GM18508 (cell line): ENCODE measurements at regions not wholly inside any gene's neighbourhood (a gene's known extent, or its start where the extent isn't known, plus 50 kb on each side); places are given as distances from the start of the nearest gene placed in this dataset.
"Not testable (repeated sequence)": the region's sequence is repeated elsewhere in the genome, so short reads cannot be mapped to it uniquely, and the experiment has no call there.

ENCODE experiments used
- ATAC-seq: cut with Tn5 transposase; IDR thresholded peaks from one replicate; pipeline ENCODE4 v1.9.1; 2021; ENCODE audit warnings: moderate number of reproducible peaks; ENCODE audit not compliant: insufficient read depth, unreplicated experiment

GRCh38 chr6:88459189-88459588 is 293.0 kb upstream of the CNR1 start:
- no peak for ATAC-seq

DNA sequence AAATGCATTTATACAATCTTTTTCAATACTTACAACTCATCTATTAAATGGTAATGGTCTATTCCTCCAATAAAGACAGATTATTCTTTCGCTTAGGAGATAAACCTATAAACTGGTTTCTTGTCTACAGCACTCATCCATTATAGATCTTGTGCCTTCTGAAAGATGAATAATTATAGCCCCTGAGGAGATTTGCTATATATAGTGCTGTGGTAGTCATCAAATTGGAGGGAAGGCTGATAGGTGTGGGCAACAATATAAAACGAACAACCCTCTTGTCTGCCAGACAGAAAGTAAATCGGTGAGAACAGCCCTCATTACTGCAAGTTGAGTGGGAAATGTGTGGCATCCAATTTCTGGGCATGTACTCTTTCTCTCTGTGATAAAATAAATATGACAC is 292.5 kb upstream of the CNR1 start:
- no peak for ATAC-seq

DNA sequence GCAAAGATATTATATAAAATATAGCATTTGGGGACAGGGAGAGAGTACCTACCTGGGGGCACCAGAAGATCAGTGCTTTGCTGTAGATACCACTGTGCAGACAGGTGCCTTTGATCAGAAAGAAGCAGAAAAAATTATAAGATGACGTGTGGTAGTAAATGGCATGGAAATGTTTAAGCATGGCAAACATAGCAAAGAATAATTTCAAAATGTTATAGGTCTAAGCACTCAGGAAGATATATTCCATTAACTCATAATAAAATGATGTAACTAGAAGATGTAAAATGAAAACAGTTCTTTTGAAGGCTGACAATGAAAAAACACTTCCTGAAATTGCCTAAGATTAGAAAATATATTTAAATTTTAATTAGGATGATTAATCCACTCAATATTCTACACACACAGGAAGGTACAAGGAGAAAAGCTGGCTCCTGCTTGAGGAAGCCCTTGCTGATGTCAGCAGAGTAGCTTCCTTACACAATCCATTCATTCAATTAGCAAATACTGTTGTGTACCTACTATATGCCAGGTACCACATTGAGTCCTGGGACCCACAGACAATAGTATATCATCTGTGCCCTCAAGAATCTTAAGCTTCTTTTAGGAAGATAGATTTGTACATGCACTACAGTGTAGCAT is 290.2 kb upstream of the CNR1 start:
- ATAC-seq: no peak

- no peak for ATAC-seq
Measured at GRCh38 chr6:88455317-88455716, 289.2 kb upstream of the CNR1 start.

GRCh38 chr6:88454658-88455057 is 288.5 kb upstream of the CNR1 start:
- ATAC-seq: no peak

DNA sequence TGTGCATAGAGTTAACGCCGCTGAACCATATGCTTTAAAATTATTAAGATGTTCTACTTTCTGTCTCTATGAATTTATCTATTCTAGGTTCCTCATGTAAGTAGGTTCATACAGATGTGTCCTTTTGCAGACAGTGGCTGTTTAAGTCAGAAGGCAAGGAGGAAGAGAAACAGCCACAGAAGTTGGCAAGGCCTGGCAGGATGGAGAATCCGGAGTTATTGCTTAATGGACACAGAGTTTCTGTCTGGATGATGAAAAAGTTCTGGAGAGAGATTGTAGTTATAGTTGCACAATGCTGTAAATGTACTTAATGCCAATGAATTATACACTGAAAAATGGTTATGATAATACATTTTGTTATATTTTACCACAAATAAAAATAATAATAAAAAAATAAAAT is 283.6 kb upstream of the CNR1 start:
- no peak for ATAC-seq

DNA sequence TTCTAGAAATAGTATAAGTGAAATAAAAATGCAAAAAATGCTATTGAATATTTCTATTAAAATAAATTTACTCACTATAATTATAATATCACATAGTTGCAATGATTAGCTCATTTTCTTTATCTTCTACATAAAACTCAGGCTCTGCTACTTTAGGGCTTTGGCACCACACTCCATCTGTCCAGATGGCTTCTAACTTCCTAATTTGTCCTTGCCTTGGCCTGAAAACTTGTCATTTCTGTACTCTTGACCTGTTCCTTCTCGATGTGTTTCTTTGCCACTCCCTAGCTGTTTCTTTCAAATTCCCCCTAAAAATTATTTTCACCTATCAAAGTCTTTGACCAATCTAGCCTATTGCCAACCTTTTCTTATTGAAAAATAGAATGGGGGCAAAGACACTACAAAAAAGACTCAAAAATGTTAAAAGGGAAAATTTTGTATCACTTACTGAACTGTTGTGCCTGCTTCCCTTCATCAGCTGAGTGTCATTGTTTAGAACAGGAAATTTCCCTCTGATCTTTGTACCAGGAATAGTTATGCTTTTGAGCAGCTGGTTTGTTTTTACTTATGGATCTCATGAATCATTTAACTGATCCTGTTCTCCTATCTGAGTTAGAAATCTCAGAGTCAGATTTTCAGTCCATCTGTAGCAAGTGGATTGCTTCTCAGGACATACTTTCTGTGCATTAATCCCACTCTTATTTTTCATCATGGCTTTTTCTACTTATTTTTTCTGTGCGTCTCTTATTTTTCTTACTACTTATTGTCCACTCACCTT is 279.2 kb upstream of the CNR1 start:
- no peak for ATAC-seq

DNA sequence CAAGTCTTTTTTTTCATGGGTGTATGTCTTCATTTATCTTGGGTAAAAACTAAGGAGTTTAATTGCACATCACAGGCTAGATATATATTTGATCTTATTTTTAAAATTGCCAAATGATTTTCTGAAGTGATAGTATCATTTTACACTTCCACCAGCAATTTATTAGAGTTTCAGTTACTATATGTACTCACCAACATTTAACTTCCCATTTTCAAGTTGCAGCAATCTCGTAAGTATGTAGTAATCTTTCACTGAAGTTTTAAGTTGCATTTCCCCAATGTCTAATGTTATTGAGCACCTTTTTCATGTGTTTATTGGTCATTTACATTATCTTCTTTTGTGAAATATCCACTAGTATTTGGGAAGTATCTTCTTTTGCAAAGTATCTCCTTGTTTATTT is 277.4 kb upstream of the CNR1 start:
- no peak for ATAC-seq

- no peak for ATAC-seq
Measured at GRCh38 chr6:88442737-88443136, 276.6 kb upstream of the CNR1 start.

- no peak for ATAC-seq
Measured at GRCh38 chr6:88441346-88441745, 275.2 kb upstream of the CNR1 start.

DNA sequence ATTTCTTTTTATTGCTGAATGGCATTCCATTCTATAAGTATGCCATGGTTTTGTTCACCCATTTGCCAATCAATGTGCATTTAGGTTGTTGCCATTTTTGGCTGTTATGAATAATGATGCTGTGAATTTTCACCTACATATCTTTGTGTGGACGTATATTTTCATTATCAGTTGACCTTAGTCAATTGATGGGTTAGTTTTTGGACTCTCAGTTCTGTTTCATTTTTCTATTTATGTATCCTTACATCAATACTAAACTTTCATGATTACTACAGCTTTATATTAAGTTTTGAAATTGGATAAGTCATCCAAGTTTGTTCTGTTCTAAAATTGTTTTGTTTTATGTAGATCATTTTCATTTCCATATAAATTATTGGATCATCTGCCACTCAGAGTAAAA is 261.9 kb upstream of the CNR1 start:
- no peak for ATAC-seq

DNA sequence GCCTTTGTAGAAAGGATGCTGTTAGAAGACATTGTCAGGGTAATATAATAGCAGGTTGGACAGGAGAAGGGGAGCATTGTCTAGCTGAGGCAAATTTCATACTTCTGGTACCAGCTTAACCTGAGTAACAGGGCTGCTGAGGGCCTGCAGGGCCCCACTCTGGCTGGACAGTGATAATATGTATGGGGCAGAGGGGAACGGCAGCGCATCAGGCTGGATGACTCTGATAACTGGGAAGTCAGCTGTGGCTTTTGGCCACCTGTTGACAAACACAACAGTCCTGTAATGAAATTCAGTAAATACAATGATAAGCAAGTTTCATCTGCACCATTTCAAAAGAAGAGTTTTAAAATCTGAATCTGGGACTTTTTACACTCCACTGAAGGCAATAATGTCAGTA is 259.9 kb upstream of the CNR1 start:
- ATAC-seq: no peak

- no peak for ATAC-seq
Measured at GRCh38 chr6:88422831-88423230, 256.7 kb upstream of the CNR1 start.

DNA sequence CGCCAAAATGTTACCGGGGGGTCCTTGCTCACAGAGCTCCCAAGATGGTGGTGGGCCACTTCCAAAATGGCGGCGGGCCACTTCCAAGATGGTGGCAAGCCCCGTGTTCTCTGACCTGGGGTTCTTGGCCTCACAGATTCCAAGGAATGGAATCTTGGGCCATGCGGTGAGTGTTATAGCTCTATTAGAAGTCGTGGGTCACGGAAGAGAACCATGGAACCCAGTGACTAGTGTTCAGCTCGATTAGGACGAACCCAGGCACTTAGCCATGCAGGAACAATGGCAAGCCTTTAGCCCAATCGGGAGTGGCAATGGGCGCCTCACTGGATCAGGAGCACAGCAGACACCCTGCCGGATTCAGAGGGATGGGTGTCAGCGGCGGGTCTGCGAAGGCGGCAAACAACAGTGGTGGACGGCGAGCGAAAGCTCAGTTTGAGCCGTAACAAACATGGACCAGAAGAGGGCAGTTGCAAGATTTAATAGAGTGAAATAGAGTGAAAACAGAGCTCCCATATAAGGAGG is 254.9 kb upstream of the CNR1 start:
- ATAC-seq: not testable (repeated sequence)

DNA sequence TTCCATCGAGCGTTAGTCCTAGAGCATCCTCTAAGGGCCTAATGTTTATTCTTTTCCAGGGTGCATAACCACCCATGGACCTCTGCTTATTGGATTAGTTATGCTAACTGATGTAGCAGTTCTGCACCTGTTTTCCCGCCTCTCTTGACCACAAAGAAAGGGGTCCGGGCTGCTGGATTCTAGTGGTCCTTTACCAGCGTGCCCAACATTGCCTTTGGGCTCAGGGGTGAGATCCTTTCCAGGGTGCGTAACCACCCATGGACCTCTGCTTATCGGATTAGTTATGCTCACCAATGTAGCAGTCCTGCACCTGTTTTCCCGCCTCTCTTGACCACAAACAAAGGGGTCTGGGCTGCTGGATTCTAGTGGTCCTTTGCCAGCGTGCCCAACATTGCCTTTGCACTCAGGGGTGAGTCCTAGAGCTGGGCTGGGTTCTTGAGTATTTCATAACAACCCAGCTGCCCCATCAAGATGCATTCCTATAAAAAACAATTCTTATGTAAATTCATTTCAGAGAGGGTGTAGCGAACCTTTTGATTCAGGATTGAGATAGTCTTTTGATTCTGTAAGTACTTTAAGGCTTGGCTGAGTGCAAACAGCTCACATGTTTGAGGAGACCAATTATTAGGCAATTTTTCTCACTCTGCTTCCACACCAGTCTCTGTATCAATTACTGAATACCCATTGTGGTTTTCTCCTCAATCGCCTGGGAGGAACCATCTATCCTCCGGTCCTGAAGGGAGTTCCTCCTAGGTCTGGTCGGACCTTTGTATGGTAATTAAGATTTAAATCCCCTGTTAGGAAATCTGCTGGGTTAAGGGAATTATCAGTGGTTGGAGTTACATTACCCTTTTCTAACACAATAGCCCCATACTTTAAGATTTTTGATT is 253.0 kb upstream of the CNR1 start:
- not testable (repeated sequence) for ATAC-seq

DNA sequence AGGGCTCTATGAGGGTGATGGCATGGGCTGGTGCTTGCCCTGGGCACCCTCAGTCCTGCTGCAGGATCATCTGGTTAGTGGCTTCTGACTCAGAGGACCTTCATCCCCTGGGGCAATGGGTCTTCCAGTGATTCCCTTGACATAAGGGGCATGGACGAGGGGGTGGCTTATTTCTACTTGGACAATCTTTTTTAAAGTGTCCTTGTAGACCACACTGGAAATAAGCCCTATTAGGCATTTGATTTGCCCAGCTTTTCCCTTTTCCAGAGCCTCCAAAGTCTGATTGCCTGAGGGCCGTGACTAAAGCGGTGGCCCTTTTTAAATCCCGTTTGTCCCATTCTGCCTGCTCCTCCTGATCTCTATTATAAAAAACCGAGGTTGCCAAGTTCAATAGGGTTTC is 251.2 kb upstream of the CNR1 start:
- not testable (repeated sequence) for ATAC-seq

DNA sequence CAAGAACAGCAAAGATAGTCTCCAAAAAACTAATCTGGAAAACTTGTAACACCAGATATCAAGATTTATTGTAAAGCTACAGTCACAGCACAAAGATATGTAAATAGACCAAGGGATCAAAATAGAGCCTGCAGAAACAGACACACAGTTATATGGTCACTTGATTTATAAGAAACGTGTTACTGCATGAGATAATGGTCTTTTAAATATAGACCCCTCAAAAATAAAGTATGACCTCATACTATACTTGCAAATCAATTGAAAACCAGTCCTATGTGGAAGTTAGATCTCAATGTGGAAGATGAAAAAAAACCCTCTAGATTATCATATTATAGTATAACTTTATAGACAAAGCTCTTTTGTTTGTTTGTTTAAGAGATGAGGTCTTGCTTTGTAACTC is 247.3 kb upstream of the CNR1 start:
- no peak for ATAC-seq

GRCh38 chr6:88408355-88408754 is 242.2 kb upstream of the CNR1 start:
- ATAC-seq: not testable (repeated sequence)

- not testable (repeated sequence) for ATAC-seq
Measured at GRCh38 chr6:88406674-88407073, 240.5 kb upstream of the CNR1 start.

DNA sequence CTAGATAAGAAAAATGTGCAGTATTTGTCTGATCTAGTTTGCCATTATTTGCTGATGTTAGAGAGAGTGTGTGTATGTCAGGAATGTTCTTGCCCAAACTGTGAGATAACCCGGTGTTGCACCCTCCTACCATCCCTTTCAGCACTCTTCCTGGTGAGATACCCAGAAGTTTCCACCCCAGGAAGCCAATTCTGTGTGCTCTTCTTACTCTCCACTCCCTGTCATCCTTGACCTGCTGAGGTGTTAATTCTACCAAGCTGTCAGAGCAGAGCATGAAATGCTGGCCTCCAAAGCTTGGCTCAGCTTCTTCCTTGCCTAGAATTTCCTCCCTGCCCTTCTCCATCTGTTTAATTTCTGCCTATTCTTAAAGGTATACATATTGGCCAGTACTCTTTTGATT is 237.3 kb upstream of the CNR1 start:
- ATAC-seq: no peak

DNA sequence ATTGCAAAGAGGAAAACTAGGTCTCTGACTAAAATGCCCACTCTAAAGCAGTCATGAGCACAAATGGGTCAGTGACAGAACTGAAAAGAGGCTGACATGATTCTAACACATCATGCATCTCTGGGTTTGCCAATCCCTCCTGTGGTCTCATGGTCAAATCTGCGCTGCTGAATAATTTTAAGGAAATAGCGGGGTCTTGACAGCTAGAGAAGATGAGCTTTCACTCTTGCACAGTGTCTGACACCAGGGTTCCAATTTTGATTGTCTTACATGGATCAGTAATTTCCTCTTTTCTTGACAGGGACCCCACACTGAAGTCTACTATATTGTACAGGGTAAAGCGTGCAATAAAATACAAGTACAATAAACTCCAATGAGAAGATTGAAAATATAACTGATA is 236.8 kb upstream of the CNR1 start:
- ATAC-seq: no peak
